Activated T-cell treated with anti-CD3 and anti-CD28 coated beads, Interleukin-2, amount 50 U/mL, for 4 hours (primary cell): ENCODE measurements at regions not wholly inside any gene's neighbourhood (a gene's known extent, or its start where the extent isn't known, plus 50 kb on each side); places are given as distances from the start of the nearest gene placed in this dataset.

ENCODE experiments used
- ATAC-seq, 2 donors: fragments of 200-7000 bp; cut with Tn5 transposase; one replicate each; pipeline ENCODE4 v1.10.0; 2021
- DNase-seq: peaks from one replicate; pipeline ENCODE4 v3.0.0-alpha.2; 2020
- H3K27me3 Mint-ChIP-seq: one replicate; pipeline ENCODE4 v1.8.0; 2021; ENCODE audit warnings: low read depth, mixed read lengths
- H3K36me3 Mint-ChIP-seq: one replicate; pipeline ENCODE4 v1.8.0; 2022; ENCODE audit warnings: mixed read lengths; ENCODE audit not compliant: insufficient read depth
- H3K4me1 Mint-ChIP-seq: one replicate; pipeline ENCODE4 v1.8.0; 2021; ENCODE audit warnings: low read depth, mixed read lengths
- H3K4me3 Mint-ChIP-seq: one replicate; pipeline ENCODE4 v1.8.0; 2021; ENCODE audit warnings: mild to moderate bottlenecking, moderate library complexity, mixed read lengths
- H3K9me3 Mint-ChIP-seq: one replicate; pipeline ENCODE4 v1.8.0; 2021; ENCODE audit warnings: mixed read lengths

- Mint-ChIP-seq H3K27me3 (peaks cover 11% of the 10 kb centered on the region), H3K4me1 (peaks cover 2% of the 10 kb centered on the region), H3K9me3 (no peaks in the 10 kb centered on the region), H3K4me3 (no peak overlapping the region), H3K36me3 (no peaks in the 10 kb centered on the region)
- ATAC-seq (no peak), DNase-seq (no peak)
Observed at GRCh38 chr3:194082743-194083636, 53.0 kb upstream of the HES1 start.

- Mint-ChIP-seq H3K4me3 (no peak overlapping the region), H3K36me3 (no peaks in the 10 kb centered on the region), H3K27me3 (peaks cover 9% of the 10 kb centered on the region), H3K9me3 (no peaks in the 10 kb centered on the region), H3K4me1 (peaks cover 2% of the 10 kb centered on the region)
- no peak for DNase-seq
- no peak for ATAC-seq
Observed at GRCh38 chr3:194083637-194084224, 52.2 kb upstream of the HES1 start.

GRCh38 chr3:194084284-194084683 is 51.7 kb upstream of the HES1 start:
- H3K9me3 Mint-ChIP-seq = no peaks in the 10 kb centered on the region
- peak in 1 of 2 donors; percentile 58 for ATAC-seq
- no peaks in the 10 kb centered on the region for H3K36me3 Mint-ChIP-seq
- H3K4me1 Mint-ChIP-seq = peaks cover 3% of the 10 kb centered on the region
- peaks cover 7% of the 10 kb centered on the region for H3K27me3 Mint-ChIP-seq
- no peak for DNase-seq
- H3K4me3 Mint-ChIP-seq = no peak overlapping the region
